GM21528 (cell line): ENCODE measurements at regions not wholly inside any gene's neighbourhood (a gene's known extent, or its start where the extent isn't known, plus 50 kb on each side); places are given as distances from the start of the nearest gene placed in this dataset.
"Not testable (repeated sequence)": the region's sequence is repeated elsewhere in the genome, so short reads cannot be mapped to it uniquely, and the experiment has no call there.

Experiments used
- ATAC-seq: cut with Tn5 transposase; IDR thresholded peaks from one replicate; pipeline ENCODE4 v1.9.1; 2021; ENCODE audit warnings: mild to moderate bottlenecking, moderate library complexity; ENCODE audit not compliant: unreplicated experiment, low FRiP score

DNA sequence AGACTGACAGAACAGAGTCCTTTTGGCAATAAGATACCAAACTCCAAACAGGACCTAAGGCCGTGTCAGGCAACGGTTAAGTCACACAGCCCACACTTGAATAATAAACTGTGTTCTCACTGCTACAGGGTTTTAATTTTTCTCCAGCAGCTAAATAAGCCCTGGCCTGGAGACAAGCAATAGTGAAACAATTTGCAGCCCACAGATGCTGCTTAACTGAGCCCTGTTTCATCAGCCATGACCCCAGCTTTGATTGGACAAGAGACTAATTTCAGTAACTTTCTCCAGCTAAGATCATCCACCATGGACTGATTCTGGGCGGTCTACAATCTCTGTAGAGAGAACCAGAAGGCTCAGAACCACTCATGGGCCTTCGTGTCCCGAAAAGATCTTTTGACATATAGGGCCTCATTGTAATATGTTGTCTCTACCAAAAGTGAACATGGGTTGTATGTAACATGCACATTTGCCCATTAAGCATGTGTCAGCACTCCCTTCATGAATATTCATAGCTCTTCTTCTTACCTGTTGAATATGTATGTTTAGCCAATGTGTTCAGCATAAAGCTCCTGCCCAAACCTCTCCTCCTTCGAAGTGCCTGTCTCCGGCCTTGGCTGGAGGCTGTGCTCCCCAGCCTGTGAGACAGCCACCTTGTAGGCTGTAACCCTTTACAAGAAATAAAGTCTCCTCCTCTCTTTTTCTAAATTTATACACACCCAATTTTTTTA is 223.1 kb upstream of the AKR1E2 start:
- ATAC-seq, result no peak

DNA sequence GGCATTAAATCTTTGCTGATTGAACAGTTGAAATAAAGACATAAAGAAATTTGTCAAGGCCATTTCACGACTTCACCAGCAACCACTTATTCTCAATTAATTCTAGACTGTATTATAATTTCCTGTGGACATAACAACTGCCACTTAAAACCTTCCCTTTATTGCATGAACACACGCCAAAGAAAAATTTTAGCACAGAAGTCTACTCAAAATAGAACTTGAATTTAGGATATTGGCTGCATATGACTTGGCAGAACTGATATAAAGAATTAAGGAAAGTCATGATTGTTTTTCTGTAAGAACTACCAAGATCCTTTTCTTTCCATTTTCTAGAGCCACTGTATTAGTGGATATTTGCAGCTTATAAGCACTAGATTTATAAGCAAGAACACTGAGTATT is 226.5 kb upstream of the AKR1E2 start:
- no peak for ATAC-seq

DNA sequence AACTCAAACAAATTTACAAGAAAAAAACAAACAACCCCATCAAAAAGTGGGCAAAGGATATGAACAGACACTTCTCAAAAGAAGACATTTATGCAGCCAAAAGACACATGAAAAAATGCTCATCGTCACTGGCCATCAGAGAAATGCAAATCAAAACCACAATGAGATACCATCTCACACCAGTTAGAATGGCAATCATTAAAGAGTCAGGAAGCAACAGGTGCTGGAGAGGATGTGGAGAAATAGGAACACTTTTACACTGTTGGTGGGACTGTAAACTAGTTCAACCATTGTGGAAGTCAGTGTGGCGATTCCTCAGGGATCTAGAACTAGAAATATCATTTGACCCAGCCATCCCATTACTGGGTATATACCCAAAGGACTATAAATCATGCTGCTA is 228.1 kb upstream of the AKR1E2 start:
- ATAC-seq, result not testable (repeated sequence)

DNA sequence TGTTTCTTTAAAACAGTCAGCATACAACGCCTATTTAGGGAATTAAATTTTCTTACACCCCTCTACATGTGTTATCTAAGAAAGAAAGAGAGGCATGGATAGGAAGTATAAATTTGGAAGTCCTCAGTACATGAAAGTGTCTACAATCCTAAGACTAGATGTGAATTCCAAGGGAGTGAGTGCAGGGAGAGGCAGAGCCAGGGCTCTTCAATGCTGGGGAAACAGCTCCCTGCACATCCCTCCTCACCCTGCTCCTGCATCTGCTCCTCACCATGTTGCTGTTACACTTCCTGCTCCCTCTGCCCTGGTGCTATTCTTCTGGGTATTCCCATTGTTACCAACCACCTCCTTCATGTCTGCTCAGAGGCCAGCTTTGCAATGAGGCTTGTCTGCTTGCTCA is 229.1 kb upstream of the AKR1E2 start:
- ATAC-seq, result no peak

DNA sequence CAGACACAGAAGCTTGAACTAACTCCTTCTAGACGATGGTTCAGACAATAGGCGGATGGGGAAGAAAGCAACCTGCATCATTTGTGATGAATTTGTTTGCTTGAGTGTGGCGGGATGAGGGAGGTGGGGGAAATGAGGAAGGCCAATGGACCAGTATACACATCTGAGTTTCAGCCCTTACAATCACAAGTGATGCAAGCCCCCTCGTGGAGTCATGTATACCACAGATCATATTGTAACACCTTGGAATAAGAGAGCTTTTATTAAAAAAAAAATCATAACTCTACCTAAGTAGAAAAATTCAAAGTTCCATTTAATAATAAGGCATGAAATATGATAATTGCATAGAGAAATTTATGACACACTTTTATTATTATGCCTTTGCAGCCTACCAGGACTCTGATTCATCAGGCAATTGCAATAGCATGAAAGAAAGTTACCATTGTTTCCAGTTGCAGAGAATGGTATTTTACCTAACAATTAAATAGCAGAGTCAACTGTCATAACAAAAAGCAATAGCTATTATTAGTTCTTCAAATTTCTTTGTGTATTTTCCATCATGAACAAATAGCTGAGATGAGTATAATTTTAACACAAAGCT is 230.2 kb upstream of the AKR1E2 start:
- ATAC-seq, result no peak

DNA sequence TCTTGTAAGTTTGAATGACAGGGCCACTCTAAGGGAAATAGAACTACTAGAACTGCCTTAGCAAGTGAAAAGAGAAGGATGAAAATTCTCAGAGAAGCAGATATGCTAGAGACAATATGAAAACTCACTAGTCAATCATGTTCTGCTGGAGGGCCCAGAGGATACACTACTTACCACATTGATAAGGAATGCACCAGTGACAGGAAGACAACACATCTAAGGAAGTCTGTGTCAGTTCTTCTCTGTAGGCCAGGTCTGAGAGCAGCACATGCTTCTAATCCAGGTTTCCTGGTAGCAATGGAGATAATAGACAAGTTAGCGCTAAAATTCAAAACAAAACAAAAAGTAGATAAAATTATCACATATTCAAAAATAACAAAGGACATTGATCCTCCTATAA is 235.2 kb upstream of the AKR1E2 start:
- ATAC-seq, result no peak

DNA sequence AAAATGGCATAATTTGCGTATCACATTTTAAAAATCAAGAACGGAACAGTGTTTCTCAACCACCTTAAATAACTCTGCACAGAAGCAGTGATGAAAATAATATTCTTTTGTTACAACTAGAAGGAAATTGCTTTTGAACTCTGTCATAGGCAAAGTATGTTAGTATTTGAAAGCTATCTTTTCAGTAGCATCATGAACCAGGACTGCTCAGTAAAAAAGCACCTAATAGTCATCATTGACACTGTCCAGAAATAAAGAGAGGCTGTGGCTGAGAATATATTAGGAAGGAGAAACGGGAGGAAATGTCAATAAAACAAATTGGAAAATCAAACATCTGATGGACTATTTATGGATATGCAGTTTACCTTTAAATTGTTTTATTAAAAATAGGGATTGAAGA is 237.2 kb upstream of the AKR1E2 start:
- no peak for ATAC-seq

DNA sequence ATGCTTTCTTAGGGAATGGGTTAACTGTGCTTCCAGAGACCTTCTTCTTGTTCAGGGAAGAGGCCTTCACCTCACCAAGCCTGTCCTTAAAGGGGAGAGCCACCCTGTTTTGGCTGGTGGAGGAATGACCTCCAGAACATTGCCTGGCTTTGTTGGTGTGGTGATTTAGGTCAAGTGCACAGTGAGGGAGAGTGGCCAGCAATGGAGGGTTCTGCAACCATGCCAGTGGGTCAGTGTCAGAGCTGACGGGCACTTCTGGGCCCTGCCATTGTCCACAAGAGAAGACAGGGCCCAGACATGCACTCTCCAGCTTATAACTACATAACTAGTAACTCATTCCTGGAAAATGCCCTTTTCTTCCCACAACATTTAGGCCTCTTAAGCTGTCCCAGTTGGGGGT is 238.5 kb upstream of the AKR1E2 start:
- no peak for ATAC-seq

DNA sequence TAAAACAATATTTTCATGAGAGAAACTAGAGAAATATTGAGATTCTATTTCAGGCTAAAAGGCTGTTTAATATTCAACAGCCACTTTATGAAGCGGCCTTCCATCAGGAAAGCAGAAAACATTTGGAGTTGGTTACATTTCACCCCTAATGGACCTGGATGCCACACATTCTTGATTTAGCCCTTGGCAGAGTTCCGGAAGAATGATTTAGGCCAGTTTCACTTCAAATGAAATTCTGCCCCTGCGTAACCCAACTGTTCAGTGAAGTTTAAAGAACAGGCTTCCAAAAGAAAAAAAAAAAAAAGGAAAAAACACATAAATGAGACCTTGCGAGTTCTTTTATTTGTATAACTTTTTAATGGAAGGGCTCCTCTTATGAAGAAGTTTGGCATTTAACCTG is 239.2 kb upstream of the AKR1E2 start:
- ATAC-seq, result no peak

DNA sequence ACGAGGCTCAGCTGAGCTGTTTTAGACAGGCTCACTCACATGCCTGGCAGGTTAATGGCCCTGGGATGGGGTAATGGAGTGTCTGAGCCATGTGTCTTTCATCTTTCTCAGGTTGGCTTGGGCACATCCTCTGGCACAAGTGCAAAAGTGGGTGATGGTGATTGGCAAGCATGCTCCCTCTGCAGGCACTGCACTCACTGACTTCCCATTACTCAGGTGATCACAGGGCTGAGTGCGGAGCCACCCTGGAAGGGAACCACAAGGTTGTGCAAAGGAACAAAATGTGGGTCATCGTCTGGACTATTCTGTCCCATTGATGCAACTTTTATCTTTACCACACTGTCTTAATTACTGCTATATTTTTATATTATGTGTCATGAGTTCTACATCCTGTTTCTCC is 244.1 kb upstream of the AKR1E2 start:
- ATAC-seq, result no peak

DNA sequence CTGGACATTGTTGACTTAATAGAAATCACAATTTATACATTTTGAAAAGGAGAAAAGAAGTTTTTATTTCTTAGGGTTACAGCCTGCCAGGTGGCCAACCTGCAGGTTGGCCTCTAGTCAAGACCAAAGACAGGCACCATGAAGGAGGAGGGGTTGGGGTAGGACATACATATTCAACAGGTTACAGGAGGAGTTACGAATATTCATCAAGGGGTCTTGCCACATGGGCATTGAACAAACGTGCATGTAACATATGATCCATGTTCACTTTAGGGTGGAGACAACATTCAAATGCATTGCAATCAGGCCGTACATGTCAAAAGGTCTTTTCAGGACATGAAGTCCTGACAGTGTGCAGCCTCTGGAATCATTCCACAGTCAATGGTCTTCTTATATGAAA is 246.2 kb upstream of the AKR1E2 start:
- ATAC-seq, result no peak

DNA sequence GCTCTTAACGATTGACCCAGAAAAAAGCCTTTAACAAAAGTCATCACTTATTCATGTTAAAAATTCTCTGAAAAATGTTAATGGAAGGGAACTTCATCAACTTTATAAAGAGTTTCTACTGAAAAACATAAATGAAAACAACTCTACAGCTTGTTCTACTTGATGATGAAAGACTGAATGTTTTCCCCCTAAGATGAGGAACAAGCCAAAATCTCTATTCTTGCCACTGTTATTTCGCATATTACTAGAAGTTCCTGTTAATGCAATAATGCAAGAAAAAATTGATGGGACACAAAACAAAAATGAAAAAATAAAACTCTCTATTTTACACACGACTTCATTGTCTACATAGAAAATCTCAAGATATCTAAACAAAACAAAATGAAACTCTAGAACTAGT is 249.8 kb upstream of the AKR1E2 start:
- no peak for ATAC-seq

DNA sequence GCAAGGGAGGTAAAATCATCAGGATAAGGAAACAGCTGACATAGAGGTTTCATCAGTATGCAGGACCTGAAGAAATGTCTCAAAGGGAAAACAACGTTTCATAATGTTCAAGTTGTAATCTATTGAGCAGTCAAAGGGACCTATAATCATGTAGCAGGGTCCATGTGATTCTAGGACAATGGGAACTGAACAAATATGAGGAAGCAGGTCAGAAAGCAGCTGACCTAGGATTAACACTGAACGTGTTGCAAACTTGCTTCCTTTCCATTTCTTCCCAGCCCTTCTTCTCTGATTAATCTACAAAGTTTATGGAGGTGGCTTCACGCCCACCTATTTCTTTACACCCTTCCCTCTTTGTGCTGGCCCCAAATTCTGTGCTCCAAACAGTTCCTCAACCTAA is 256.9 kb upstream of the AKR1E2 start:
- no peak for ATAC-seq

DNA sequence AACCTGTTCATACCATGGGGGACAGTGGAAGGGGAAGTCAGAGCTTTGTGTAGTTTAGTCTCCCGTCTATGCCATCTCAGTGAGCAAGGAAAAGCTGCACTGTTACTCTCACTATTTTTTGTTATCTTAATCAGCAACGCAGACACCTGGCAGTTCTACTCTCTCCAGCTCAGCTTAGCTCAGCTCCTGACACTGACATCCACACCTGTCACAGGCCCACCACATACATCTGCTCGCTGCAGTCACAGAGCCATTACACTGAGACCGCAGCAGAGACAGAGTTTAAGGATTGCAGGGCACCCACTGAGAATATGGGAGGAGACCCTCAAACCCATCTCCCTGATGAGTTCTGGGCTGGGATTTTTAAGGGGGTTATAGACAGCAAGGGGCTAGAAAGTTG is 257.3 kb upstream of the AKR1E2 start:
- no peak for ATAC-seq

DNA sequence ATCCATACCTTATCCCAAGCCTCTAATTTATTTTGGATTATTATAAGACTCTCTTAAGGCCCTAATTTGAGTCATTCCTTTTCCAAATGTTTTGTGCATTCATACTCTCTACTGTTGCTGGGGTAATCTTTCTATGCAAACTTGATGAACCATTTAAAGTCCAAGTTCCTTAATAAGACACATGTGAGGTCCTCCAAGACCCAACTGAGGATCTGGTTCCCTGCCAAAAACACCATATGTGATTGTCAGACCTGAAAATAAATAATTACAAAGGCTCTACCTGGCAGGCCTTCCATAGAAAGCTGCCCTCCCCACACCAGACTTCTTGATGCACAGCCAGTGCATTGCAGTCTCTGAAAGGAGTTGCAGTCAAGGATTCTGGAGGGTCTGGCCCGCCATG is 257.9 kb upstream of the AKR1E2 start:
- no peak for ATAC-seq

DNA sequence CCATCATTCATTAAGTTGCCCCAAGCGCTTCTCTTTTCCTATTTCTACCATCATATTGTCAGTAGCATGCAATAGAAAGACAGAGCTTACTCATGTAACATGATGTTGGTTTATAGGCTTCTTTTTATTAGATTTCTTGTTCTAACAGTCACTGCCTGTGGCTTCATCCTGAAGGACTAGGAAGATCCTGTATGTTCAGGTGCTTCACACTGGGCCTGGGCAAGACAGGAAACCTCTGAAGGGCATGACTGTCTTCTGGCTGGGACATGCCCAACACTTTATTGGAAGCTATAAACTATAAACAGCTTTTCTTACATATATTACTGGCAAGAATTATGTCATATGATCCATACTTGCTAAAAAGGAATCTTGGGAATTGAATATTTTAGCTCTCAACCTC is 258.4 kb upstream of the AKR1E2 start:
- no peak for ATAC-seq

DNA sequence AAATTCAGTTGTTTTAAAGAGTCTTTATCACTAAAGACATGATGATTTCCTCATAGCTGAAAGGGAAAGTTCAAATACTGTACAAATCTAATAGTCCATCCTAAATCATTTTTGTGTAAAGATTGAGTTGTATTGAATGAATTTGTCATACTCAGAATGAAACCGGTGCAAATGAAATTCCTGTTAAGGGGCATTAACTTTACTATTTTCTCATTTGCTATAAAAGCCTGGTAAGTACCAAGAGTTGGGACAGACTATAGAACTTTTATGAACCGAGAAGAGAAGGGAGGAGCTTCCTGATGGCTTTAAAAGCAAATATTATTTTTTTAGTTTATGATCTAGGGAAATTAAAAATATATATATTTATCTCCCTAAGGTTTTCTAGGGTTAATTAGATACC is 260.0 kb upstream of the AKR1E2 start:
- no peak for ATAC-seq

DNA sequence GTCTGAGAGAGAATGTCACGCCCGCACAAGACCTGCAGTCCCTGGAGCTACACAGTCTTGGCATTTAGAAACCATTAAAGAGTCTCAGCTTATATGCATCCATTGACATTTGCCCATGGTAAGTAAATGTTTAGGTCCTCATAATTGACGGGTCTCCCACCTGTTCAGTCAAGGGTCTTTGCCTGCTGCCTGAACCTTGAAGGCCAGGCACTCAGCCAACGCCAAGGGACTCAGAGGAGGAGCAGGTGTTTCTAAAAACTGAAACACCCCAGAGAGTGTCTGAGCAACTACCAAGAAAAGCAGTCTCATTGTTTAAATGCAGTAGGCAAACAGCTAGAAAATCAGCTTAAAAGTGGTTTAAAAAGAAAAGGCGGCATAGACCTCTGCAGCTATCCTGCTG is 264.7 kb upstream of the AKR1E2 start:
- no peak for ATAC-seq

DNA sequence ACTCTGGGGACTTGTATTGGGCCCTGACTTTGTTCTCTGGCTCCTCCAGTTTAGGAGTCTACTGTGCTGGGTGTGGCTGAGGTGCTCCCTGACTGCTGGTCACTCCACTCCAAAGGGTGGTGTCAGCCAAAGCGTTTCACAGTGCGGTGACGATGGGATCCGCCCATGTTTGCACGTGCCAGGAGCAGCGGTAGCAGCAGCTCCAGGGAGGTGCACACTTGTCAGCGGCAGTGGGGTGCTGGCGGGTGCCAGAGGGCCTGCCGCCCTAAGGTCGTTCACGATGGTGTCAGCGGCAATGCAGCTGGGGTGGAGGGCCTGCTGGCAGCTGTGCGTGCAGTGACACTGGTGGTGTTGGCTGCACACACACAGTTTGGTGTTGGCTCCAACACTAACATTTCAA is 268.5 kb upstream of the AKR1E2 start:
- ATAC-seq, result no peak

DNA sequence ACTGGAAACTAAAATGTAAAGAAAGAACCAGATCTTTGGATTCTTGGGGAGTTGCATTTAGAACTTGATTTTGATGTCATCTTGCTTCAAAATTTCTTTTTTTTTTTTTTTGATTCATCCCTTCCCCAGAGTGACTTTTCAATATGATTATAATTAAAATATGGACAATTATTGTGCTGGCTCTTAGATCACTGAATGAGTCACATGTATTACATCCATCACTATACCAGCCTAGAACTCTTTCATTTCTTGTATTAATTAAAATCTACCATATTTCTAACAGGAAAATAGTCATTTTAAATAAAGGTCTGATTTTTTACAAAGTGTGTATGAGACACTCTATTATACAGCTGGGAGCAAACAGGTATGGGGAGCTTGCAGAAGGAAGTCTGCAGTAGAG is 269.5 kb upstream of the AKR1E2 start:
- ATAC-seq, result no peak

DNA sequence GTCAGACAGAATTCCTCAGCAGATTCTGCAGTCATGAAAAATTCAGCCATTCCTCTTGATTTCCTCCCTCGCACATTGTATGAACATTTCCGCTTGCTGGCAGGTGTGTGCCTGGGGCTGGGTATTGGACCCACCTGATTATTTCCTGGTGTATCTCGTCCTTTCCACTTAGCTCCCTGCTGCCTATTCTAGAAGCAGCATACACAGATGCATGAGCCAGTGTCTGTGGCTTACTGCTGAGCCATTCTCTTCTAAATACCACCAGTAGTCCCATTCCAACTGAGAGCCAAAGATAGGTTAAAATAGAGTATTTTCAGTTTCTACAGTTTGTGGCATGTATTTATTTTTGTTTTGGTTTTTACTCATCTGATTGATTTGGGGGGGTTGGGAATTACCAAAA is 270.1 kb upstream of the AKR1E2 start:
- no peak for ATAC-seq

DNA sequence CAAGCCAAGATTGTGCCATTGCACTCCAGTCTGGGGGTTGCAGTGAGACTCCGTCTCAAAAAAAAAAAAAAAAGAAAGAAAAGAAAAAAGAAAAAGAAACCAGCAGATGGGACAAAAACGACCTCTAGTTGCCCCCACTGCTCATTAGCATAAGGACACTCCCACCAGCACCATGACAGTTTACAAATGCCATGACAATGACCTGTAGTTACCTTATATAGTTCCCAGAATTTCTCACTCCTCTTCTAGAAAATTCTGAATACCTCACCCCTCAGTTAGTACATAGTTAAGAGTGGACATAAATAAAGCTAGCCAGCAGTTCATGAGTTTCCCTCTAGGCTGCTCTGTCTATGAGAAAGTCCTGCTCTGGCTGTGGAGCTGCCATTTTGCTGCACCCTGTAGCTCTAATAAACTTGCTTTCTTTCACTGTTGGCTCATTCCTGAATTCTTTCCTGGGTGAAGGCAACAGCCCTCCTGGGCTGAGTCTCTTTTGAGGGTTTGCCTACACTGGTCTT is 276.8 kb upstream of the AKR1E2 start:
- ATAC-seq, result no peak
